Activated T-helper 2 cell treated with anti-CD3 and anti-CD28 coated beads, Interferon-gamma antibody, Interleukin-2, Interleukin-4, amounts not matched to agents 10 μg/mL and 5 μg/mL and 100 μg/mL, durations not matched to agents 14 hours and 24 hours and 36 hours (primary cell): ENCODE measurements at regions not wholly inside any gene's neighbourhood (a gene's known extent, or its start where the extent isn't known, plus 50 kb on each side); places are given as distances from the start of the nearest gene placed in this dataset.

ENCODE experiments used
- DNase-seq: peaks from one replicate; pipeline ENCODE4 v3.0.0; 2021; ENCODE audit warnings: low spot score
- H3K27ac Mint-ChIP-seq: one replicate; pipeline ENCODE4 v1.8.0; 2021; ENCODE audit warnings: mixed read lengths
- H3K27me3 Mint-ChIP-seq: one replicate; pipeline ENCODE4 v1.8.0; 2021; ENCODE audit warnings: low read depth, mixed read lengths
- H3K36me3 Mint-ChIP-seq: one replicate; pipeline ENCODE4 v1.8.0; 2021; ENCODE audit warnings: low read depth, mixed read lengths
- H3K4me1 Mint-ChIP-seq: one replicate; pipeline ENCODE4 v1.8.0; 2021; ENCODE audit warnings: low read depth, mixed read lengths
- H3K4me3 Mint-ChIP-seq: one replicate; pipeline ENCODE4 v1.8.0; 2021; ENCODE audit warnings: low read depth, mild to moderate bottlenecking, moderate library complexity, mixed read lengths
- H3K9me3 Mint-ChIP-seq: one replicate; pipeline ENCODE4 v1.8.0; 2021; ENCODE audit warnings: mixed read lengths
- intact Hi-C: fragments of 100-400 bp; cut with micrococcal nuclease; formaldehyde crosslinking; loops from one replicate; pipeline ENCODE4 v1.15.1; 2023

DNA sequence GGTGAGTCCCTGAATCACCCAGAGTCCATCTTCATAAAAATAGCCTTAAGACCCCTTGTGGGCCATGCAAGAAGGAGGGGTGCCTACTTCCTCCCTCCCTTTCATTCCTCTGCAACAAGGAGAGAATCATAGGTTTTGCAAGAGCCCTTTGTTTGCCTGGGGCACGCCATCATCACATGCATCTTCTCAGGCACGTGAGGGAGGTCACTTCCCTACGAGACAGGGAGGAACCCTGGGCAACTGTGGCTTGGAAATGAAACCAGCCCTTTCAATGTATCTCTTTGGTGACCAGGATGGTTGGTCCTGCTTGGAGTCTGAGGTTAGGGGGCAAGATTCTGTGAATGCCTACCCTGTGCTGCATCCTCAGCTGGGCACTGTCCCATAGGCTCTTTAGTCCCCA lies 194.8 kb downstream of the MAFB start:
- no peaks in the 10 kb centered on the region for H3K36me3 Mint-ChIP-seq
- H3K27me3 Mint-ChIP-seq, result no peaks in the 10 kb centered on the region
- no peak for DNase-seq
- H3K27ac Mint-ChIP-seq, result no peak overlapping the region
- no peaks in the 10 kb centered on the region for H3K9me3 Mint-ChIP-seq
- peaks cover 7% of the 10 kb centered on the region for H3K4me1 Mint-ChIP-seq
- no peak overlapping the region for H3K4me3 Mint-ChIP-seq
- intact Hi-C loops, result no loop called here

DNA sequence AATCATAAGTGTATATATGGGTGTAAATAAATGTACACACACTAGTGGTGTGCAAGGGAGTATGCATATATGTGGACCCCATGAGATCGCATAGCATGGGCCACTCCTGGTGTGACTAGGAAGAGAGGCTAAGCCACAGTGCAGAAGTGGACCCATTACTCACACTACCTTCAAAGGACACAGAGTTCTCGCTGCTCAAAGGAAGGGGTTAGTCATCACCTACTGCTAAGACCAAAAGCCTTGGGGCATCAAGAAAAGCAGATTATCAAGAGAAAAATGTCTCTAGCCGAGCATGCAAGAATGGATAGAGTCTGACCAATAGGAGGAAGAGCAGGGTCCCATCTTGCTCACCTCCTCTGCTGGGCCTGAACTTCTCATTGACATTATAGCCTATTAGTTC lies 195.5 kb downstream of the MAFB start:
- Mint-ChIP-seq H3K27ac (no peak overlapping the region), H3K9me3 (no peaks in the 10 kb centered on the region), H3K4me3 (no peak overlapping the region), H3K4me1 (peaks cover 4% of the 10 kb centered on the region), H3K27me3 (no peaks in the 10 kb centered on the region), H3K36me3 (no peaks in the 10 kb centered on the region)
- no peak for DNase-seq
- intact Hi-C loops, result no loop called here

DNA sequence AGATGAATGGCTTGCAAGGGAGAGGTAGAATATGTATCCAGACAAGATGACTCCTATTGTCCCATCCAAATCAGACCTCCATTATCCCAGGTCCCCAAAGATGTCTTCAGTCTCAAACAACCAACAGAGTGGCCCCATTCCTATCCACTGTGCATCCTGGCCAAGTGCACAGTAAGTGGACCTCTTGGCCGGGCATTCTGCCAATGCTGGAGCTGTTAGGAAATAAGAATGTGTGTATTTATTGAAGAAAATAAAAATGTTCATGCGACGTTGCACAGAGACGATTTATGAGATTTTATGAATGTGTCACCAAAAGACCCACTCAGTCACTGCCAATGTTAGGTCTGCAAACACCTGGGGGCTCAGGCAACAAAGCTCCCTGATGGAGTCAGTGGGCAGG lies 196.0 kb downstream of the MAFB start:
- Mint-ChIP-seq H3K27ac (no peak overlapping the region), H3K36me3 (no peaks in the 10 kb centered on the region)
- intact Hi-C loops, result no loop called here

DNA sequence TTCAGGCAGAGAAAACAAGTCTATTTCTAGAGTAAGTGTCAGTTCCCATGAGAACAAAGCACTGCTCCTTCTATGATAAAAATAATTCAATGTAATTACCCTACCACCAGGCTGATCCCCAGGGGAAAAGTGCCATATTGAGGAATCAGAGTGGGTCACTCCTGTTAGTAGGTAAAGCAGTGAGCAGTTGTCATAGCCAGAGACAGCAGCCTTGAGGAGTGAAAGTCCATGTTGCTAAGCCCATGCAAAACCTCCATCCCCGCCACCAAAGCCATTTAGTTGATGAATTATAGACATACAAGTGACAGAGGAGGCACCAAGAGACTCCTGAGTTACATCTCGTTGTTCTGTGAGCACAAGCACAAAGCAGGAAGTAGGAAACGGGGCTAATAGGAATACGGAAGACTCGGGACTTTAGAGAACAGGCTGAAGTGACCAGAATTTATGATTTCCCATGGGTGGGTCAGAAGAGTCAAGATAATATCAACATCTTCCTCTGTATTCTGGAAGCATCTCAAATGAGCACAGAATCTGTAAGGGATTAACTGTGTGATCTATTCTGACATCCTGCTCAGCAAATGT lies 197.9 kb downstream of the MAFB start:
- Mint-ChIP-seq H3K9me3 (no peaks in the 10 kb centered on the region), H3K4me3 (no peak overlapping the region), H3K27me3 (no peaks in the 10 kb centered on the region), H3K4me1 (no peaks in the 10 kb centered on the region), H3K27ac (no peak overlapping the region), H3K36me3 (no peaks in the 10 kb centered on the region)
- no peak for DNase-seq
- intact Hi-C loops, result no loop called here

More for the DNA sequence above, 196.0 kb downstream of the MAFB start:
- Mint-ChIP-seq H3K4me3 (no peak overlapping the region), H3K27me3 (no peaks in the 10 kb centered on the region), H3K9me3 (no peaks in the 10 kb centered on the region), H3K4me1 (peaks cover 3% of the 10 kb centered on the region)
- no peak for DNase-seq

DNA sequence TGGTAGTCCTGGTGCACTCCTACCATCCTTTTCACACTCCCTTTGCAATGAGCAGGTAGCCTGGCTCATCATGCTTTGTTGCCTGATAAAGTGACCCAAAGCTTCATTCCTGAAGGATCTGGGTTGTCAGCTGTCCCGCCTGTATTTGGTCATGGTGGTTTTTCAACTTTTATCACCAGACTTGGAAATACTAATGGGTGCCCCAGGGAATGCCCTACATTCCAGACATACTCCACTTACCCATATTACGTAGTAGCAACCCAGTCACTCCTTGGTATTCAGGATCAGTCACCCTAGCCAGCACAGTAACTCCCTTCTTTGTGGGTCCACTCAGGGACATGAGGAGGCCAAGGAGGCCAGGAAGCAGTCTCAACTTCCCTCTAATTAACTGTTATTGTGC lies 199.2 kb downstream of the MAFB start:
- no peak for DNase-seq
- no peak overlapping the region for H3K27ac Mint-ChIP-seq
- H3K4me3 Mint-ChIP-seq, result no peak overlapping the region
- H3K4me1 Mint-ChIP-seq, result no peaks in the 10 kb centered on the region
- intact Hi-C loops, result no loop called here
- H3K36me3 Mint-ChIP-seq, result no peaks in the 10 kb centered on the region
- H3K27me3 Mint-ChIP-seq, result no peaks in the 10 kb centered on the region
- no peaks in the 10 kb centered on the region for H3K9me3 Mint-ChIP-seq

DNA sequence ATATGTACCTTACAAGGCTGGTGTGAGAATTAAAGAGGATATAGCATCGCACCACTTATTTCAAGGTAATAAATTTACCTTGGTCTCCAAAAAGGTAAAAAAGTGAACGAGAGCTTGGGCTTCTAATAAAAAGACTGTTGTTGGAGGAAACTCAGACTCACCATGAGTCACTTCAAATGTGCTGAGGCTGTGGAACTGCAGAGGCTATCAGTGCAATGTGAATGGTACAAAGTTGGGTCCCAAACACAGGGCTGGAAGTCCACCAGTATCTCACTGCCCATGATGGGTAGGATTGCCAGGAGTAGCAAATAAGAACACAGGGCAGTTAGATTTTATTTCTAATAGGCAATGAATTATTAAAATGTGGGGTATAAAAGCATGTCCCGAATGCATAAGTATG lies 200.6 kb downstream of the MAFB start:
- Mint-ChIP-seq H3K4me3 (no peak overlapping the region), H3K36me3 (no peaks in the 10 kb centered on the region), H3K27me3 (no peaks in the 10 kb centered on the region), H3K4me1 (no peaks in the 10 kb centered on the region), H3K9me3 (no peaks in the 10 kb centered on the region), H3K27ac (no peak overlapping the region)
- intact Hi-C loops, result no loop called here
- no peak for DNase-seq

GRCh38 chr20:40486297-40486696 lies 202.7 kb downstream of the MAFB start:
- no peak for DNase-seq
- no peak overlapping the region for H3K4me3 Mint-ChIP-seq
- no peaks in the 10 kb centered on the region for H3K4me1 Mint-ChIP-seq
- H3K36me3 Mint-ChIP-seq, result no peaks in the 10 kb centered on the region
- H3K27me3 Mint-ChIP-seq, result no peaks in the 10 kb centered on the region
- intact Hi-C loops, result no loop called here
- no peaks in the 10 kb centered on the region for H3K9me3 Mint-ChIP-seq
- no peak overlapping the region for H3K27ac Mint-ChIP-seq

DNA sequence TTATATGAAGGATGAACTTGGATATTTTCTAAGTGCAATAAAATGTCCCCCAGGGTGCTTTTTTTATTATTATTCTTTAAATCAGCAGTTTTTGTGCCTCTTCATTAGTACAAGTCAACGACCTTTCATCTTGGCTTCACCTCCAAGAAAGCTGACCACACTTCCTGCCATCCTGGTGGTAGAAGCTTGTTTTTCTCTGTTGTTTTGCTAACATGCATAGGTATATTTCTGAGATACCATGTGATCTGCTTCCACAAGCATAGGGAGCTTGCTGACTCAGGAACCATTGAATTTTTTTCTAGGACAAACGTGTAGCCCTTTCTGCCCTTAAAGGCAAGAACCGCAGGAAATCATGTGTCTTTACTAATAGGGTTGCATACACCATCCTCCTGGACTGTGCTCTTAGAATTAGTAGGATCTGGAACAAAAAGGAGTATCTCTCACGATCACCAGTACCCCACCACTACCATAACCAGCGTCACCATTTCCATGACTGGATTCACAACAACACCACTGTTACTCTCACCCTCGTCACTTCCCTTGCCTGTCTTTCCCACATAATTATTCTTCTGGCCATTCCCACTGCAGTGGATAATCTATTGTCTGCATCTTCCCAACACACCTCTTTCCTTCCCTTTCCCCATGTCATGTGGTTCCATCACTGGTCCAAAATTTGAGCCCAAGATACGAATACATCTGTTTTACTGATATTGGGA lies 207.1 kb downstream of the MAFB start:
- H3K36me3 Mint-ChIP-seq, result no peaks in the 10 kb centered on the region
- H3K4me3 Mint-ChIP-seq, result no peak overlapping the region
- no peaks in the 10 kb centered on the region for H3K4me1 Mint-ChIP-seq
- no peaks in the 10 kb centered on the region for H3K27me3 Mint-ChIP-seq
- H3K9me3 Mint-ChIP-seq, result no peaks in the 10 kb centered on the region
- no peak overlapping the region for H3K27ac Mint-ChIP-seq
- intact Hi-C loops, result no loop called here
- DNase-seq, result no peak

DNA sequence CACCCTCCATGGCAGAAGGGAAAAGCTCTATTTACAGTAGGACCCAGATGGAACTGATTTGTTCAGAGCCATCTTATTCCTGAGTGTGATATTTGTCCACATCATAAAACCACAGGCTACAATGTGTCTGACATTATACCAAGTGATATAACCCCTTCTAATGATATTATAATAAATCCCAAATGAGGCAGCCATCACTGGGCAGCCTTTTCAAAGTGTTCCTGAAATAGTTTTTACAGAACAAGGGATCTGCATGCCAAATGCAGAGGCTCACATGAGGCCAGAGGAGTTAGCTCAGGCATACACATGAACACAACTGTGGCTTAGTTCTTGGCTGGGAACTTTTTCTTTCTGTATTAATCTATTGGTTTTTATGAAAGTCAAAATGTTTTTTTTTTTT lies 207.7 kb downstream of the MAFB start:
- intact Hi-C loops, result no loop called here
- no peaks in the 10 kb centered on the region for H3K36me3 Mint-ChIP-seq
- H3K4me3 Mint-ChIP-seq, result no peak overlapping the region
- H3K27ac Mint-ChIP-seq, result no peak overlapping the region
- H3K4me1 Mint-ChIP-seq, result no peaks in the 10 kb centered on the region
- H3K9me3 Mint-ChIP-seq, result no peaks in the 10 kb centered on the region
- no peak for DNase-seq
- H3K27me3 Mint-ChIP-seq, result no peaks in the 10 kb centered on the region

DNA sequence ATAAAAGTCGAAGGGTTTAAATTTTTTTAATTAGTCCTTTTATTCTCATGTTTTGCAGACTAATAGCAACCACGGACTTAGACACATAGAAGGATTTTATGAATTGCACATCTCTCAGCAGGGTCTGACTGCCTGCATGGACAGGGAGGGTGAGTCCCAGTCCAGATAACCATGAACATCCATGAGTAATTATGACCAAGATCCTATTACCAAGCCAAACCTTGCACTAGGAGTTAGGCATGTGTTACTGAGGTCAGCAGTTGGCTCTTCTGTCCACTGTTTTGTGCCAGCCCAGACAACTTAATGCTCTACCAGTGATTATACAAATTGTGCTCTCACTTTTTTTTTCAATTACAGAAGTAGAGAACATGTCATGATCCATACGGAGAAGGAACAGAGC lies 211.2 kb downstream of the MAFB start:
- no peak overlapping the region for H3K4me3 Mint-ChIP-seq
- no peak overlapping the region for H3K27ac Mint-ChIP-seq
- H3K9me3 Mint-ChIP-seq, result no peaks in the 10 kb centered on the region
- DNase-seq, result no peak
- intact Hi-C loops, result no loop called here
- H3K36me3 Mint-ChIP-seq, result no peaks in the 10 kb centered on the region
- H3K27me3 Mint-ChIP-seq, result no peaks in the 10 kb centered on the region
- no peaks in the 10 kb centered on the region for H3K4me1 Mint-ChIP-seq

DNA sequence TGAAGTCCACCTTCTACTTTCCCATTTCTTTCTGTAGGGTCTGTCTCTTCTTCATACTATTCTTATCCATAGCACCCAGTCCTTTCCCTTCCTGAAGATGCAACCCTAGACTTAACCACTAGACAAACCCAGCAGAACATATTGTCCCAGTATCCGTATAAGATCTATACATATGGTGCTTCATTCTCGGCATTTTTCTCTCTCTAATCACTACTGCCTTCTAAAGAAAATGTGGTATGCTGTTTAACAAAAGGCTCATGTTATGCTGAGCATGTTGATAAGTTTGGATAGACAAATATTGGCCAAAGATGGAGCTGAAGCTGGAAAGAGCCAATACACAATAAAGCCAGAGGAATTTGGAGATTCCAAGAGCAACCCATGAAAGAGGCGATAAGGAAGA lies 212.6 kb downstream of the MAFB start:
- Mint-ChIP-seq H3K27ac (no peak overlapping the region), H3K9me3 (no peaks in the 10 kb centered on the region), H3K36me3 (no peaks in the 10 kb centered on the region), H3K27me3 (no peaks in the 10 kb centered on the region), H3K4me1 (no peaks in the 10 kb centered on the region), H3K4me3 (no peak overlapping the region)
- no peak for DNase-seq
- intact Hi-C loops, result no loop called here

- no peaks in the 10 kb centered on the region for H3K9me3 Mint-ChIP-seq
- no peak for DNase-seq
- H3K4me1 Mint-ChIP-seq, result no peaks in the 10 kb centered on the region
- intact Hi-C loops, result no loop called here
- no peaks in the 10 kb centered on the region for H3K36me3 Mint-ChIP-seq
- no peak overlapping the region for H3K27ac Mint-ChIP-seq
- no peaks in the 10 kb centered on the region for H3K27me3 Mint-ChIP-seq
- H3K4me3 Mint-ChIP-seq, result no peak overlapping the region
Observed at GRCh38 chr20:40472905-40473304, 216.1 kb downstream of the MAFB start.

GRCh38 chr20:40471261-40471629 lies 217.8 kb downstream of the MAFB start:
- no peaks in the 10 kb centered on the region for H3K9me3 Mint-ChIP-seq
- no peak overlapping the region for H3K4me3 Mint-ChIP-seq
- DNase-seq, result no peak
- H3K27me3 Mint-ChIP-seq, result no peaks in the 10 kb centered on the region
- H3K36me3 Mint-ChIP-seq, result no peaks in the 10 kb centered on the region
- intact Hi-C loops, result no loop called here
- H3K27ac Mint-ChIP-seq, result no peak overlapping the region
- H3K4me1 Mint-ChIP-seq, result no peaks in the 10 kb centered on the region
